T-helper 1 cell (primary cell): ENCODE measurements at regions not wholly inside any gene's neighbourhood (a gene's known extent, or its start where the extent isn't known, plus 50 kb on each side); places are given as distances from the start of the nearest gene placed in this dataset.
A peak's percentile ranks its signal among the peaks of the same experiment; 100 is the strongest.

ENCODE experiments used
- DNase-seq, 5 donors: peaks; one replicate each; pipeline ENCODE4 v3.0.0-alpha.2; 2012 to 2020

DNA sequence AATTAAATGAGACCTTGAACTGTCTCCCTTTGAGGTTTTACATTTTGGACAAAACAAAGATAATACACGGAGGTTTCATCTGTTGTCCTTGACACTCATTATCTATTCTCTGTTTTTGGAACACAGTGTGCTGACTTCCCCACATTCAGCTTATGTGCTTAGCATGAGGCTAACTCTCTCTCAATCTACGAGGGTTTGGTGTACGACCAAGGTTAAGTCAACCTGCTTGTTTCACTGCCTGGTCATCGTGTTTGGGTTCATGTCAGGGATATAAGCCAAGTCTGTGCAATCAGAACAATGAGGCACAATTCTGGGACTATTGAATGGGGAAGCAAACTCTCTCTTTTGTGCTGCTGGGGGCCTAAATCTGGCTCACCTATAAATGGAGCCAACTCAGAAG lies 328.5 kb upstream of the USP25 start:
- no peak for DNase-seq

DNA sequence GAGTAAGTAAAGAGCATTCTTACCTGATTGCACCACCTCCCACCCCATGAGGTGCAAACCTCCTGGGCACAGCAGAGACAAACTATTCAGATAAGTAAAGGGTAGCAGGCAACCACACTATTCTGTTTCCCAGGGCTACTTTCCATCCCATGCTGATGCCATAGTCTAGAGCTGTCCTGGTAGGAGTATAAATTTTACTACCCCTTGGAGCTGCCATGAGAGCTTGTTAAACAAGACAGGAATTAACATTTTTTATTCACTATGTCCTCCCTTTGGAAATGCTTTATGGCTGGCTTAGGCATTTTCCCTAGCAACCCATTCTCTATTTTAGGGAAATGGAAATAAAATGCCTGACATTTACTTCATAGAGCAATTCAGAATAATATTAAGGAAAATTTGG lies 324.6 kb upstream of the USP25 start:
- no peak for DNase-seq

DNA sequence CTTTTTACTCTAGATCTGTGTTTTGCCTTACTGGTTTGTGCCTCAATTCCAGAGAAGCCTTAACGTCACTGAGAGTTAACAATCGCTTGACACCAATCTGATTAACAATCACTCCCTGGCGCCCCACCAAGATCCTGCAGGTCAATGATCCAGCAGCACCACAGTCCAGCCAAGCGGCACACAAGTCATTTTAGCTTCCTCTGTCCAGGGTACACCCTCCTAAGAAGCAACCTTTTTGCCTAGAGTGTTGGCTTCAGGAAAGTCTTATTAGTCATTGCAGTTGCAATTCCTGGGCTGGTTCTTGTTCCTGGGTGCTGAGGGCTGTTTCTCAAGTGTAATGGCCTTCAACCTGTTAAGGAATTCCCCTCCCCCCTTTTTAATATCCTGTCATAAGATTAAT lies 323.0 kb upstream of the USP25 start:
- DNase-seq: no peak

DNA sequence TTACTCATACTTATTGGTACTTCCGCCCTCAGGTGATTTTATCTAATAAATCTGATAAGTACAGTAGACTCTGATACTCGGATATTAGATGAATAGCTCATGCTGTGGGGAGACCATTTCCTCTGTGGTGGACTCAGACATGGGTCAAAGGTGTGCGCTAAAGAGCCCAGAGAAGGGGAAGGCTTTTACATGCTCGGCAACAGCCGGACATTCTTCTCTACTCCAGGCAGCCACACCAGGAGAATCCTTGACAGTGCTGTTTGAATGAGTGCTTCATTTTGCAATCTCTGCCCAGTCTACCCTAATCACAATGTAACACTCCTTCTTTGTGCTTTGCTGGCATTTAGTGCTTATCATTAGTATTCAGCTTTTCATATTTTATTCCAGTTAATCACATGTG lies 322.2 kb upstream of the USP25 start:
- no peak for DNase-seq

DNA sequence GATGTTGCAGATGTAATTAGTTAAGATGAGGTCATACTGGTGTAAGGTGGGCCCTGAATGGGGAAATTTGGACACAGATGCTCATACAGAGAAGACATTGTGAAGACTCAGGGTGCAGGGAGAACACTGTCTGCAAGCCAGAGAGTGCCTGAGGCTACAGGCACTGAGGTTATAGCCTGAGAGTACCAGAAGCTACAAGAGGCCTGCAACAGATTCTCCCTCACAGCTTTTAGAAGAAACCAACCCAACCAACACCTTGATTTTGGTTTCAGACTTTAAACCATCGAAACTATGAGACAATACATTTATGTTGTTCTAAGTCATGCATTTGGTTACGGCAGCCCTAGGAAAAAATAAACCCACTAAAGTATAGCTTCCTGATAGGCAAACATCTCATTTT lies 321.7 kb upstream of the USP25 start:
- no peak for DNase-seq

DNA sequence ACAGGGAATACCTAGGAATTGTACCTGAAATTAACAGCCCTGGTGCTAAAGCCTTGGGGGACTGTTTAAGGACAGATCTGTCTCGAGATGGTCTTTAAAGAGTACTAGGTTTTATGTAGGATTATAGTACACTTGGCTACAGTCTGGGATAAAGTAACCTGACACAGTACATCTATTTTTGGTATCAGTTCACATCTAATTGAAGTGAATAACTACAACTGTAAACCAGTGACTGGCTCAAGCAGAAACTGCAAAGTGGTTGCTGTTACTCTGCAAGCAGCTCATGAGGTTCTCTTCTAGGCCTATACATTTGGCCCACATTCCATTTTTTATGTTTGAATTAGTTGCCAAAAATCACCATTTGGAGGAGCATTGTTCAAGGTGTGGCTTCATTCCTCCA lies 320.8 kb upstream of the USP25 start:
- no peak for DNase-seq

DNA sequence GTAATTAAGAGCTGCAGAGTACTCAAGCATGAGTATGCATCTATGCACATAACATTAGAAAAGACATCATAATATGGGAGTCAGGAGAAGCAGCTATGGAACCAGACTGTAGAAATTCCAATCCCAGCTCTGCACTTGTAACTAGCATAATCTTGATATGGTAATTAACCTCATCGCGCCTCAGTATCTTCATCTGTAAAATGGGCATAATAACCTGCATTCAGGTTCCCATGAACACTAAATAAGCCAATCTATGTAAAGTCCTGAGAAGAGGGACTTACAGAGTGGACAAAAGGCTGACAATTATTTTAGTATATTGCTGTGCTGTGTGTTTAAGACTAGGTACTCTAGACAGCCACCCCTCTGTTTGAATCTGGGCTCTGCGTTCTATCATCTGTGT lies 318.9 kb upstream of the USP25 start:
- no peak for DNase-seq

DNA sequence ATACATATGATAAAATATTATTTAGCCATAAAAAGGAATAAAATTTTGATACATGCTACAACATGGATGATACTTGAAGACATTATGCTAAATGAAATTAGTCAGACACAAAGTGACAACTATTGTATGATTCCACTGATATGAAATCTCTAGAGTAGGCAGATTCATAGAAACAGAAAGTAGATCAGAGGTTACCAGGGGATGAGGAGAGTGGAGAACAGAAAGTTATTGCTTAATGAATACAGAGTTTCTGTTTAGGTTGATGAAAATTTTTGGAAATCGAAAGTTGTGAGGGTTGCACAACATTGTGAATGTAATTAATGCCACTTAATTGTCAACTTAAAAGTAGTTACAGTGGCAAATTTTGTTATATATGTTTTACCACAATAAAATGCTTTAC lies 315.7 kb upstream of the USP25 start:
- peak in 1 of 5 donors; percentile 2 for DNase-seq

DNA sequence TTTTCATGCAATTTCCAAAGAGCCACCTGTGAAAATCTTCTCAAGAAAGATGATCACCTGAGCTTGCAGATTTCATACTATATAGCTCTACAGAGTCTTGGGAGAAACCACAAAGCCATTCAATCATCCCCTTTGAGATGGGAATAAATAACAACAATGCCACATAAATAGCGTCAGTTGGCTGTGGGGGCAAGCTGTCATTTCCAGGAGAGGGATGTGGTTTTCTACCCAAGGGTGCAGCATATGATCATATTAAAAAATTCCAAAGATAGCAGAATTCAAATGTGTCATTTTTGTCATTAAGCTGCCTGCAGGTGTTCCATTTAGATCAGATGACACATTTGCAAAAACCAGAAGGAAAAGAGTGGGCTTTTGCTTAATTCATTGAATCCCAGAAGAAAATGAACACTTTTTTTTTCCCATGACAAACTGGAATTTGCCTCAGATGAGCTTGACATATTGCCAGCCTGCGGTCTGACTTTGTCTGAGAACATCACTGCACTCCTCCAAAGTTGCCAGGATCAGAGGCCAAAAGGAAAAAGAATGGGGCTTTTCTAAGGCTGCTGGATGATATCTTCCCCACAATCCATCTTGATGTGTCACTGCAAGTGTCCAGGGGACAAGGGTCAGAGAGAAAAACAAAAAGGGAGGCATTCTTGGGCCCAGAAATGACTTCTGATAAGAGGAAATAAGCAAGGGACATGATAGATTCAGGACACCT lies 314.1 kb upstream of the USP25 start:
- DNase-seq: no peak

DNA sequence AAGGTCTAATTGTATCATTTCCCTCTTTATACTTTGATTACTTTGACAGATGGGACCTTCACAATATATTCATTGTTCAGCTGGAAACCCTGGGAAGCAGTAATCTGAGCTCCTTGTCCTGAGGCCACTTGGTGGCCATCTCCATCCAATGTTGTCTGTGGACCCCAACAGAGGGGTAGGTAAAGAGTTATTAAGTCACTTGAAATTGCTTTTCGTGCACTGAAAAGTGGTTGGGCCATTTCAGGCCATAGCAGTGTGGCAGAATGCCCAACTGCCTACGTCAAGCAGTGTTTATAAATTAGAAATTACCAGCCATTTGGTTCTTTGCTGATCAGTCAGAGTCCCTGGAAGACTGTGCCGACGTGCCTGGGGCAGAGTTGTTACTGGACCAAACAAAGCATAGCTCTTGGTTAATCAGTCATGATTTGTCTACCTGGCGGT lies 308.3 kb upstream of the USP25 start:
- DNase-seq: no peak

DNA sequence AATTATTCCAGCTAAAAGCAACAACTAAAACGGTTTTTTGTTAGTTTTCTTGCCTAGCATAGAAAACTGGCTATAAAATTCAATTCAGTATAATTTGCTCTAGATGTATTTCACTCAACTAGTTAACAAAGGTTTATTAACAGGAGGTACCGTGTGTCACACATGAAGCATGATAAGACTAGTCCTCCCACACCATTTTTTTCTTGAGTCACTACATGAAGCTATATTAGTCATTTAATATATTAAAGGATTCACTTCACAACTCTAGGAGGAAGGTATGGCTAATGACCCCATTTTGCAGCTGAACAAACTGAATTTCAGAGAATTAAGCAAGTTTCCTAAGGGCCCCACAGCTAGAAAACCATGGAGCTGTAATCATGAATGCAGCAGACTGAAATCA lies 307.8 kb upstream of the USP25 start:
- no peak for DNase-seq

DNA sequence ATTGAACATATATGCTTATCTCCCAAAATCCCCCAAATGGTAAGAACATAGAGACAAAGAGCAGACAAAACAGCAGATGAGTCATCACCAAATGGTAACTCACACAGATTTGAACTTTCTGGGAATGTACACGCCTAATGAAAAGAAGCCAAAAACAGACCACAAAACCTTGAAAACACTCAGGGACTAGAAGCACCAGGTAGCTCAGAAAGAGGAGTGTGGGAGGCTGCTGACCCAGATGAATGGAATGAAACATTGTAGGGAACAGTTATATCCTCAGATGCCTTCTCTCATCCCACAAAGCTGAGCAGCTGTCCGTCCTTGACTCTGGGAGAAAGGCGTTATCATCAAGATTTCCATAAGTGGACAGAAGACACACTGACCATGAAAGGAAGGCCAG lies 307.0 kb upstream of the USP25 start:
- DNase-seq: no peak

DNA sequence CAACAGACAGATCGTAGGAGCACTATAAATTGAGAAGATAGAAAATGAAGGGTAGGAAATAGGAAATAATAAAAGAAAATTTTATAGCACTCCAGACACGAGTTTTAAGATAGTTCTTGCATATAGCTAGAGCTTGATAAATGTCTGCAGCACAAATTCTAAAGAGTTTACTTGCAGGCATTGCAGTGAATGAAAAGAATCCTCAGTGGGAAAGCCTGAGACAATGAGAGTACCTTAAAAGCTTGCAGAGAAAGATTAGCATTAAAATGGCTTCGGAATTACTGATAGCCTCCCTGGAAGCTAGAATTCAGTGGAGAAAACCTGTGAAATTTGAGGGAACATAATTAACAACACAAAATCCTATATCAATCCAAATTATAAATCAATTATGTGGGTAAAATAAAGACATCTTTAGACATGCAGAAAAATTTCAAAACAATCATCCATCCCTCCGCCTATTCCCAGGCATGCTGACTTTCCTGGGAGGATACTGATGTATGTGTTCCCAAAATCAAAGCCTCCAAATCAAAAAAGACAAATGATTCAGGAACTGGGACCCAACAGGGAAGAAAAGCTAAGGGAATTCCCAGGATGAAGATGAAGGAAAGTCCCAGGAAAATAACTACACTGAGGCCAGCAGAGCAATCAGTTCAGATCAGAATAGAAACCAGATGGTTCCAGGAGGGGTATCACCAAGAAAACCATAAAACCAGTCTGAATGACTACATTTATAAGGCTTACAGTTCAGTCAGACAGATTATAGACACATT lies 305.9 kb upstream of the USP25 start:
- no peak for DNase-seq

DNA sequence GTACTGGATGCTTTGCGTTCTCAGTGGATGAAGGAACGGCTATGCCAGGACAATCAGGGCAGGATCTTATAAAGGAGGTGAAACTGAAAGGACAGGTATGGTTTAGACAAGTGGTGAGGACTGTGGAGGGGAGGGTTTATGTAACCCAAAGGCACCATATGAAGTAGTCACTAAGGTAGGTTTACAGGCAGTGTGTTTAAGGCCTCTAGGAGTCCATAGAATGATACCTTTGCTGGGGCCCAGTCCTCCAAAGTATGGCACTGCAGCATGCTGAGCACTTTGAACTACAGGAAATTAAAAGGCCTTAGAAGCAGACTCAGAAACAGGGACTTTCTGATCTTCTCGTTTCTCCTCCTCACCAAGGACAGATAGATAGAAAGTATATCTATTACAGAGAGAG lies 304.7 kb upstream of the USP25 start:
- DNase-seq: no peak

DNA sequence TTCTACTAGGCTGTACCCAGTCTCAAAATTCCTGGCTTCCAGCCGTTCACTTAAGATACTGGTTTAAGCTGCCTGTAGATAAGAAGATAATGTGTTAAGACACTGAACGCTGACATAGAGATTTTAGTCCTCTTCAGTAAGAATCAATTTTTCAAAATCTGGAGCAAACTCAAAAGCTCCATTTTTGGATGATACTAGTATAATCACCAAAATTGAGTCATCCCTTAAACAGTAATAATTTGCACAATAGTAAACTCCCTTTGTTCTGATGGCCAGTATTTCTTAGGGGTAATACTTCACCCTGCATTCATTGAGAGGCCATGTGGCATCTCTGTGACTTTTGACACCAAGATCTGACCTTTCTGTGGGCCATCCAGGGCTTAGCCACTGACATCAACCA lies 299.8 kb upstream of the USP25 start:
- no peak for DNase-seq

DNA sequence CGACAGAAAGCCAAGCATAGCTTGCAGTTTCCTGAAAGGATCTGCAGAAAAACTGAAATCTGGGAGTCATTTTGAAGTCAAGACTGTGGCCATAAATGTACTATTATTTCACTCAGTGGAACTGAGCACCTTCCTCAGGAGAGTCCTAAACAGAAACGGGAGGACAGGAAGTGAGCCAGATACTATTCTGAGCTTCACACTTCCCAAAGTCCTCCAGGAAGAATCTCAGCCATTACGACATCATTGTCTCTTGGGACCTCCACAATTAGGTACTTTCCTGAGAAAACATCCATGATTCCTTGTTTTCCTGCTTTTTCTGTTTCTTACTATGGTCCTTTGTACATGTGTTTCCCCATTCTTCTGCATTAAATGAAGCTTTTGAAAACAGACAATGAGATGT lies 299.2 kb upstream of the USP25 start:
- DNase-seq: no peak

DNA sequence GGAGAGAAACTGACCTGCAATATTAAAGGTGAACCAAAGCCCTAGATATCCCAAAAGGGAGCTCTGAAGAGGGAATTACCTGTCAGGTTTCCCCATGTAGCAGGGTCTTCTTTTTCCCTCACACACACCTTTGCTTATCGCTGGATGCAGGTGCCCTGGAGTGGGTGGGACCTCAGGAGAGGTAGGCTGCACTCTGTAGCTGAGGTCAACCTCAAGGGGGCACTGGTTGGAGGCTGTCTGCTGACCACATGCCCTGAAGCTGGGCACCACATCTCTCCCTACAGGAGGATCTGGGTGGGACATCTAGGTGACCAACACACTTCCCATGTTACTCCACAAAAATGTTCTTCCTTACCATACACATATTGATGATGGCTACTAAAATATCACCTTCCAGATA lies 298.7 kb upstream of the USP25 start:
- no peak for DNase-seq

DNA sequence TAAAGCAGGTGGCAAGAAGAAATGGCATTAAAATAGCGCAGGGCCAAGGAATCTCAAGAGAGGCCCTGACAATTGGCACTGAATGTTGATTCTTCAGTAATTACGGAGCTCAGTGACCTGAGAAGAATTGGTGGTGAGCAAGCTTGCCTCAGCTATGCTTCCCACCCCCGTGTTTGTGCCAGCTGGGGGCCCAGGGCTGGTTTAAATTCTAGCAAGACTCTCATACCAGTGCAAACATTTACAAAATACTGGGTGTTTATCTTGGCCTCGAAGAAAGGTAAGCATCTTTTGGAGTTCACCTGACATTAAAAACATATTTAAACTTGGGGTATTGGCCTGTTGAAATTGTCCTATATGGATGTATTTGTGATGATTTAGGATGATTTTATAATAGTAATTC lies 296.7 kb upstream of the USP25 start:
- no peak for DNase-seq

DNA sequence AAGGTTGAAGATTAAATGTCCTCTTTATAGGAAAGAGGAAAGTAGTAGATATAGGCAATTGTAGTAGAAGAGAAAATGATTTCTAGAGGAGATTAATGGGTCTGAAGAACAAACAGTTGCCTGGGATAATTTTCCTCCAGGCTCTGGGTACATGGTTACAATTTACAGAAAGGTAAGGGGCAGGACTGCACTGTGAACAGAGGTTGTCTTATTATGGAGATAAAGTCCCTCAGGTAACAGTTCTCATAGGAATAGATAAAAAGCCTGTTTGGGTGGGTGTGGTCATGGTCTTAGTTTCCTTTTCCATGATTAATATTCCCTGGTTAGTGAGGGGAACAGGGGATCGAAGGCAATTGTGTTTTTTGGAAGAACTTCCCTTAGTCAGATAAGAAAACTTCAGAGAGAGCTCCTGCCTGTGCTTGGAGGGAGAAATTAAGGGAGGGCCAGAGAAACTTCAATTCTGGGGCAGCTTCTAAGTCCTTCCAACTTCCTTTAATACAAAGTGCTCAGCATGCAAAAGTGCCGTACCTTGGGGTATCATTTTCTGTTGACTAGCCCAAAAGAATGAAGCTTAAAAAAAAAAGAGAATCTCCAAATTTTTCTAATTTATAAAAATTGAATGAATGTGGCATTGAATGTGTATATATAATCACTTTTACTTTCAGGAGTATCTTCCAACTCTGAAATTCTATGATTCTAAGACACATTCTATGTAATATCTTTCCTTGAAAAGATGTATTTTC lies 295.4 kb upstream of the USP25 start:
- DNase-seq: no peak

DNA sequence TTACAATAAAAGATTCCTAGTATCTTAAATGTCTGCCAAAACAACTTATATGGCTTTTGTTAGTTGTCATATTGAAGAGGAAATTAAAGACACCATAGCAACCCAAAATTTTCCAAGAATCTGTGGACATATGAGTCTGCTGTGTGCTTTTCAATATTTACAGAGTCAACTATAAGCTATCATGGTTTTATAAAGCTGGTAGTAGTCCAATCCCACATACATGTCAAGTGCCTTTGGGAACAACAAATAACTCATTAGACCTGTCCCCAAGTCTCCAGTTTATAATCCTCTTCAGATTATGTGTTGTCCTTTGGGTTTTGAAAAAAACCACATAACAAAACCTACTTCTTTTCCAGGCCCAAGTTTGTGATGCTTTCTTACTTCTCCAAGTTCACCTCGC lies 293.8 kb upstream of the USP25 start:
- DNase-seq: no peak

DNA sequence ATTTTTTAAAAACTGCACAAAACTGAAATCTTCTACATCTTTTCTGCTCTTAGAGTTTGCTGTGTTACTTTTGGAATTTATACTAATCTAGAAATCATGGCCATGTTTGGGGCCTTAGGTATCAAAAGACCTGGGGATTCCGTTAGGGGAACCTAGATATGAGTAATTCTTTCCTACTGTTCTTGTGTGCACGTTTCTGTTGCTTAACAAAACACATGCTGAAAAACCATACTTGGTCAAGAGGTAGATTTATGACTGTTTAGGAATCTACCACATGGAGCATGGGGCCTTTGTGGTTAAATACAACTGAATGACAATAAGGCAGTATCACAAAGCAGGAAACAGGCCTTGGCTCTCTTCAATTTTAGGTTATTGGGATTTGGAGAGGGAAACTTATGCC lies 291.9 kb upstream of the USP25 start:
- peak in 1 of 5 donors; percentile 62 for DNase-seq

DNA sequence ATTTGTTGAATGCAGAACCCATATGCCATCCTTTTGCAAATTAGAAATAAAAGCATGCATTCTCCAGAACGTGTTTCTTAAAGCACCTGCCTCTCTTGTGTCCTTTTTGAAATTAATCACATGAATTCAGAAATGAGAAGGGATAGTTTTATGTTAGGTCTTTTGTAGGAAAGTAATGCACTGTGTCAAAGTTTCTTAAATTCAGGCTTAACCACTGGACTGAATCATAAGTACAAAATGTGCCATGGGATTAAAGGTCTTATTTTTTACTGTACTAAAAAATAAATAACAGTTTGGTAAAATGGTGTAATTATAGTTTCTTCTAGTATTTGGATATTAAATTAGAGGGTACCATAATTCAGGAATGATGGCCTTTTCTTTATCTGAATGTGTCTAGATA lies 290.1 kb upstream of the USP25 start:
- DNase-seq: no peak

DNA sequence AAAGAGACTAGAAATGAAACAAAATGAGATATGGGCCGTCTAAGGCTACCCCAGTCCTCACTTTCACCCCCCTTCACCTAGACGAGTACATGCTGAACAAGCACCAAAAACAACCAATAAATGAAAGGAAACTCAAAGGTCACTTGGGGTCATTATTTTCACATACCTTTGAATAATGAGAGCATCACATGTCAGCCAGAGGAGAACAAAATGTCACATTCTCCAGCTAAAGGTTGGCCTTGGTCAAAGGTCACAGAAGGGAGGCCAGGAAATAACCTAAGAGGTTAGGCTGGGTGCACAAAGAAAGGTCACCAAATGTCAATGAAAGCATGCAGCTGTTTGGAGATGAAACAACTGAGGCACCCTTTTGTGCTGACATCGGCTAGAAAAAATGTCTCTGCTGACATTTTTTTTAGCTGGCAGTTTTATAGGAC lies 288.7 kb upstream of the USP25 start:
- no peak for DNase-seq

DNA sequence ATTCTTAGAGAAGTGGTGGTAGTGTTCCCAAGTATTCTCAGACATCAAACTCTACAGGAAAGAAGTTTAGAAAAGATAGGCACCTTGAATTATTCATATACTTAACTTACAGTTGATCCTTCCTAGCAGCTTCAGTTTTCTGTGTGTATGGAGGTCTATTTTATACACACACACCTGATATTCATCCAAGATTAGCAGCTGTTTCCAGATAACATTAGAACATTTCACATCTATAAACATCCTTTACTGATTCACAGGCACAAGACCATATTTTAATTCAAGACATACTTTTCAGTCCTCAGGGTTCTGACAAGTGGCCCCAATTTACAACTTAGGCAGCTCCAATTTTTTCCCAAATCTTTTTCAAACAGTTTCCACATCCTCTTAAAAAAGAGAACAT lies 287.8 kb upstream of the USP25 start:
- no peak for DNase-seq
